AG04450 (cell line): ENCODE measurements at regions not wholly inside any gene's neighbourhood (a gene's known extent, or its start where the extent isn't known, plus 50 kb on each side); places are given as distances from the start of the nearest gene placed in this dataset.

Source experiments
- CTCF ChIA-PET: fragments of 300-600, 350-600 bp; formaldehyde crosslinking; extraction: SDS; loops from one replicate; lab custom pipeline; 2022; ENCODE audit warnings: antibody characterized with exemption, inconsistent platforms; lab: Charles Lee
- POLR2A ChIA-PET: fragments of 350-600 bp; formaldehyde crosslinking; extraction: SDS; loops from one replicate; lab custom pipeline; 2021; ENCODE audit warnings: antibody characterized with exemption, inconsistent platforms; lab: Yijun Ruan, JAX
- DNase-seq: peaks from one replicate; pipeline ENCODE4 v3.0.0-alpha.2; 2011; ENCODE audit warnings: low read depth, low spot score
- H3K27ac ChIP-seq: one replicate; pipeline ENCODE4 v1.5.1; 2012; ENCODE audit warnings: low read depth, low read length, control low read depth
- H3K27me3 ChIP-seq: one replicate; pipeline ENCODE4 v1.6.0; 2012; ENCODE audit warnings: low read length; ENCODE audit not compliant: control insufficient read depth, insufficient read depth
- H3K4me3 ChIP-seq: 2 replicates; pipeline ENCODE4 v1.5.1; 2011; ENCODE audit warnings: mild to moderate bottlenecking, low read depth, low read length, control low read depth
- H3K9me3 ChIP-seq: 2 replicates; pipeline ENCODE4 v1.5.1; 2012; ENCODE audit warnings: low read length; ENCODE audit not compliant: control insufficient read depth, insufficient read depth
- CTCF ChIP-seq: IDR thresholded peaks from 2 replicates; pipeline ENCODE4 v1.5.1; 2011; ENCODE audit warnings: low read depth, low read length, control low read depth, inconsistent platforms

GRCh38 chr7:127486654-127487053 is 94.1 kb upstream of the ZNF800 start:
- POLR2A ChIA-PET: no interaction called here
- no peak for DNase-seq

GRCh38 chr7:127485482-127485881 is 93.0 kb upstream of the ZNF800 start:
- ChIA-PET CTCF (no interaction called here), POLR2A (no interaction called here)
- no peak overlapping the region for H3K4me3 ChIP-seq
- H3K9me3 ChIP-seq: no peaks in the 10 kb centered on the region
- H3K27ac ChIP-seq: no peak overlapping the region
- peaks cover 2% of the 10 kb centered on the region for H3K27me3 ChIP-seq
- TF ChIP-seq CTCF: no peak
- no peak for DNase-seq

More at GRCh38 chr7:127486654-127487053, 94.1 kb upstream of the ZNF800 start:
- no peak overlapping the region for H3K27ac ChIP-seq
- H3K4me3 ChIP-seq: no peak overlapping the region
- CTCF ChIA-PET: no interaction called here
- H3K9me3 ChIP-seq: no peaks in the 10 kb centered on the region
- no peaks in the 10 kb centered on the region for H3K27me3 ChIP-seq
- 0 out of 2 replicates have a peak, but pooled peaks have one; percentile 6 for TF ChIP-seq CTCF

GRCh38 chr7:127484954-127485353 is 92.4 kb upstream of the ZNF800 start:
- peaks cover 2% of the 10 kb centered on the region for H3K27me3 ChIP-seq
- H3K9me3 ChIP-seq: no peaks in the 10 kb centered on the region
- TF ChIP-seq CTCF: no peak
- ChIA-PET CTCF (no interaction called here), POLR2A (no interaction called here)
- DNase-seq: no peak
- H3K27ac ChIP-seq: no peak overlapping the region
- no peak overlapping the region for H3K4me3 ChIP-seq

- ChIA-PET CTCF (no interaction called here), POLR2A (no interaction called here)
- H3K27ac ChIP-seq: no peak overlapping the region
- peaks cover 2% of the 10 kb centered on the region for H3K27me3 ChIP-seq
- H3K4me3 ChIP-seq: no peak overlapping the region
- no peak for TF ChIP-seq CTCF
- H3K9me3 ChIP-seq: no peaks in the 10 kb centered on the region
- DNase-seq: no peak
Observed at GRCh38 chr7:127478461-127478860, 86.0 kb upstream of the ZNF800 start.

GRCh38 chr7:127478024-127478355 is 85.5 kb upstream of the ZNF800 start:
- DNase-seq: no peak
- Histone ChIP-seq H3K4me3 (no peak overlapping the region), H3K27ac (no peak overlapping the region), H3K27me3 (peaks cover 2% of the 10 kb centered on the region), H3K9me3 (no peaks in the 10 kb centered on the region)
- no peak for TF ChIP-seq CTCF
- CTCF ChIA-PET: no interaction called here
- POLR2A ChIA-PET: no interaction called here
